Kidney epithelial cell (primary cell): ENCODE measurements at regions not wholly inside any gene's neighbourhood (a gene's known extent, or its start where the extent isn't known, plus 50 kb on each side); places are given as distances from the start of the nearest gene placed in this dataset.

Experiments
- DNase-seq: peaks from one replicate; pipeline ENCODE4 v3.0.0-alpha.2; 2010; ENCODE audit warnings: low read depth
- H3K27me3 ChIP-seq: 2 replicates; pipeline ENCODE4 v1.6.0; 2011; ENCODE audit warnings: low read length; ENCODE audit not compliant: control insufficient read depth, insufficient read depth
- H3K36me3 ChIP-seq: 2 replicates; pipeline ENCODE4 v1.5.1; 2011; ENCODE audit warnings: low read length; ENCODE audit not compliant: control insufficient read depth, insufficient read depth
- H3K4me3 ChIP-seq: 2 replicates; pipeline ENCODE4 v1.5.1; 2011; ENCODE audit warnings: low read depth, mild to moderate bottlenecking, control low read depth, low read length
- CTCF ChIP-seq: IDR thresholded peaks from 2 replicates; pipeline ENCODE4 v1.5.1; 2011; ENCODE audit warnings: mild to moderate bottlenecking, moderate library complexity, low read length, control low read depth, inconsistent platforms; ENCODE audit not compliant: insufficient read depth, poor library complexity, severe bottlenecking

GRCh38 chr13:91153372-91153771 is 194.1 kb upstream of the MIR17HG start:
- no peak for TF ChIP-seq CTCF
- no peak for DNase-seq

DNA sequence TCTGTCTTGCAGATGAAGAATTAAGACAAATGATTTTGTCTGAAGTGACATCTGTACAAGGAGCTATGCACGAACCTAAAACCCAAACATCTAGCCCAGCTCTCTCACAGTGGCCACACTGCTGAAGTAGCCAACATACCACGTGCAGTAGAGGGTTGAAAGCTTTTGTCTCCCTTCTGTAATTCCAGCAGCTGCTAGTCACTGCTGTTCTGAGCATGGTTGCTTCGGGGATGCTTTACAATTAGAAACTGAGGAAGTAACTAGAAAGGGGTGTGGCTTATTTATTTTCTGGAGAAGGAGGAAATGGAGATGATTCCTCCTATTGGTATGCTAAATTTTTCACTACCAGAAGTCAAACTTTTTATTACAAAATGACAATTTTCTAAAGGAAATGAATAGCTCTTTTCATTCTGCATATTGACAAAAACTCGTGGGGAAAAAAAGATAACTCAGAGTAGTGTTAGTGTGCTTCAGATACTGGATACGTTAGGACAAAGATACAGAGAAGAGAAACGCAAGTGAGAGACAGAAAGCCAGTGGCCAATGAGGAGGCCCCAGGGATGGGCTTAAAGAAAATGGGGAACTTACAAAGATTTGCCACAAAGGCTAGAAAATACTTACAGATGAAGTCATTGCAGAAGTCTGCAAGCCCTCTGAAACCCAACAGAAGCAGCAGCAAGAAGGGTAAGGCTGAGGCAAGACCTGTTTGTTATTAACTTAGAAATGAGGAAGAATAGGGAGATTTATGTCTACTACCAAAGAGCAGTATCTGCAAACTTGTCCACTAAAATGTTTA is 192.7 kb upstream of the MIR17HG start:
- no peaks in the 10 kb centered on the region for H3K27me3 ChIP-seq
- no peak overlapping the region for H3K4me3 ChIP-seq
- no peak for TF ChIP-seq CTCF
- no peaks in the 10 kb centered on the region for H3K36me3 ChIP-seq
- no peak for DNase-seq

More at GRCh38 chr13:91153372-91153771, 194.1 kb upstream of the MIR17HG start:
- Histone ChIP-seq H3K27me3 (no peaks in the 10 kb centered on the region), H3K4me3 (no peak overlapping the region), H3K36me3 (no peaks in the 10 kb centered on the region)

DNA sequence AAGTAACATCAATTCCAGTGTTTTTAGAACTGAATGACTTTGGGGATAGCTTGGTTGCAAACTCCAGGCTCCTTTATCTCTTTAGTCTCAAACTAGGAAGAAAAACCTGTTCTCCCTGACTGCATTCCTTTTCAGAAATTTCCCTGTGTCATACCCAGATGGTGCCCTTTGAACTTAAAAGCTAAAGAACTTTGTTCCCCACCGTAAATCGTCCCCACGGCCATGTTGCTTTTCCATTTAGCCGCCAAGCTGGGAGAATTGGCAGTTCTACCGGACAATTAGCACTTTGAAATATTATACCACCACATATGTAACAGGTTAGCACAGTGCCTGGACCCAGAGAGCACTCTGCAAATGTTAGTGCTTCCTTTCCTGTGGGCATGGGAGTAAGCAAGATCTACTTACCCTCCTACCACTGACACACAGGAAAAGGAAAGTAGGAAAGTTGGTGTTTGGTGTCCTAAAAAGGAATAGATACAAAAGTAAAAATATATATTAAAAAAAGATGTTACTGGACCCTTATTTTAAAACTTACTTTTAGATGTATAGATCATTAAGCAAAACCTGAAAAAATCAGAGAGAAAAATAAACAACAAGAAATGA is 191.9 kb upstream of the MIR17HG start:
- TF ChIP-seq CTCF = no peak
- DNase-seq = no peak
- Histone ChIP-seq H3K27me3 (no peaks in the 10 kb centered on the region), H3K4me3 (no peak overlapping the region), H3K36me3 (no peaks in the 10 kb centered on the region)

- Histone ChIP-seq H3K4me3 (no peak overlapping the region), H3K27me3 (no peaks in the 10 kb centered on the region), H3K36me3 (no peaks in the 10 kb centered on the region)
- no peak for TF ChIP-seq CTCF
- DNase-seq = no peak
Measured at GRCh38 chr13:91157273-91158016, 190.0 kb upstream of the MIR17HG start.

DNA sequence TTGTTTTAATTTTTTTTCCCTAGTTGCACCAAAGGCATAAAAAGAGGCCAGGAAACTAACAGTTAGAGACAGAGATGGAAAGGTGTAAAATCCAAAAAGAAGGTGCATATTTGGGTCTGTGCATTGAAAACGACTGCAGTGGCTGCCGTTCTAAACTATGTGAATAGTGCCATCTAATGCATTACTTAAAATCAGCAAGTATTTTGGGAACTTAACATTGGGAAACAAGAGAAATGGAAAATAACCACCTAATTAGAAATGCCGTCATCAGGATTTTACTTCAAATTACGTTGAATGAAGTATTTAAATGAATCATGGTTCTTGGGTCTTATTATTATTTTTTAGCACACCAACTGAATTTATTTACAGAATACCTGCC is 189.5 kb upstream of the MIR17HG start:
- Histone ChIP-seq H3K27me3 (no peaks in the 10 kb centered on the region), H3K36me3 (no peaks in the 10 kb centered on the region), H3K4me3 (no peak overlapping the region)
- no peak for TF ChIP-seq CTCF
- no peak for DNase-seq
